Smooth muscle cell (in vitro differentiated cells): ENCODE measurements at regions not wholly inside any gene's neighbourhood (a gene's known extent, or its start where the extent isn't known, plus 50 kb on each side); places are given as distances from the start of the nearest gene placed in this dataset.

Source experiments
- DNase-seq: peaks from one replicate; lab custom pipeline; 2025; ENCODE audit not compliant: unreplicated experiment; lab: John Stamatoyannopoulos, UW
- H2AFZ ChIP-seq: fragments of 200-600 bp; sonication (generic); 2 replicates; pipeline ENCODE4 v1.6.0; 2016; ENCODE audit warnings: antibody characterized with exemption, low read depth, mild to moderate bottlenecking
- H3F3A ChIP-seq: fragments of 200-600 bp; sonication (generic); 2 replicates; pipeline ENCODE4 v1.6.0; 2017; ENCODE audit warnings: antibody characterized with exemption, low read depth
- H3K27ac ChIP-seq: fragments of 200-600 bp; sonication (generic); 2 replicates; pipeline ENCODE4 v1.5.1; 2016; ENCODE audit warnings: low read depth, mild to moderate bottlenecking
- H3K27me3 ChIP-seq: fragments of 200-600 bp; sonication (generic); 2 replicates; pipeline ENCODE4 v1.6.1; 2016; ENCODE audit warnings: low read depth, mild to moderate bottlenecking
- H3K36me3 ChIP-seq: fragments of 200-600 bp; sonication (generic); 2 replicates; pipeline ENCODE4 v1.5.1; 2016; ENCODE audit warnings: low read depth
- H3K4me1 ChIP-seq: fragments of 200-600 bp; sonication (generic); 2 replicates; pipeline ENCODE4 v1.5.1; 2016; ENCODE audit warnings: low read depth
- H3K4me2 ChIP-seq: fragments of 200-600 bp; sonication (generic); 2 replicates; pipeline ENCODE4 v1.6.0; 2016; ENCODE audit warnings: mild to moderate bottlenecking
- H3K4me3 ChIP-seq: fragments of 200-600 bp; sonication (generic); 2 replicates; pipeline ENCODE4 v1.5.1; 2016; ENCODE audit warnings: mild to moderate bottlenecking
- H3K79me2 ChIP-seq: fragments of 200-600 bp; sonication (generic); 2 replicates; pipeline ENCODE4 v1.6.0; 2016; ENCODE audit warnings: low read depth, mild to moderate bottlenecking
- H3K9ac ChIP-seq: fragments of 200-600 bp; sonication (generic); 2 replicates; pipeline ENCODE4 v1.6.0; 2016; ENCODE audit warnings: low read depth
- H3K9me3 ChIP-seq: fragments of 200-600 bp; sonication (generic); replicated peaks from 2 replicates; pipeline ENCODE4 v1.5.1; 2016; ENCODE audit warnings: low read depth
- H4K20me1 ChIP-seq: fragments of 200-600 bp; sonication (generic); 2 replicates; pipeline ENCODE4 v1.6.0; 2016; ENCODE audit warnings: low read depth
- WGBS: methylation state at CpG from one replicate; pipeline ENCODE4 v1.1.7; 2016; ENCODE audit warnings: low lambda C conversion rate; 5-methylcytosine and 5-hydroxymethylcytosine counted together
- TF ChIP-seq, protein P1 (sequence below): fragments of 200-600 bp; sonication (generic); IDR thresholded peaks from 2 replicates; pipeline ENCODE4 v1.5.1; 2017; ENCODE audit warnings: borderline replicate concordance, mild to moderate bottlenecking, antibody characterized with exemption; ENCODE audit not compliant: insufficient read depth, poor library complexity, severe bottlenecking

DNA sequence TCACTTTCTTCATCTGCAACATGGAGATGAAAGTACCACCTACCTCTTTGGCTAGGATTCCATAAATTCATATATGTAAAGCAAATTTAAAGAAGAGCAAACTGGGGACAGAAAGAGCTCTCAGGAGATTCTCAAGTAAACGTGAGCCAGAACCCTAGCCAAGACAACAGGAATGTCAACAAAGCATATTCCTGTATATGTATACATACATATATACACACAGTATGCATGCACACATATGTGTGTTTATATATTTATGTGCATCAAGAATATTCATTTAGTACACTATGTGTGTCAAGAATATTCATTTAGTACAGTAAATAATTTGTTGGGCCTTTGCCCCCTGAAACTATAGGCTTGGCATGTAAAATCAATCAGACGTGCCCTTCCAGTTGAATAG, 574.4 kb upstream of the KLHL29 start:
- Histone ChIP-seq H4K20me1 (no peaks in the 10 kb centered on the region), H3F3A (no peaks in the 10 kb centered on the region), H3K36me3 (no peaks in the 10 kb centered on the region), H3K9me3 (no peaks in the 10 kb centered on the region), H3K27ac (no peak overlapping the region), H3K4me3 (no peak overlapping the region), H3K27me3 (no peaks in the 10 kb centered on the region), H3K9ac (no peak overlapping the region), H3K4me2 (no peak overlapping the region), H3K4me1 (no peaks in the 10 kb centered on the region), H3K79me2 (no peaks in the 10 kb centered on the region), H2AFZ (no peak overlapping the region)
- TF ChIP-seq, protein P1, sequence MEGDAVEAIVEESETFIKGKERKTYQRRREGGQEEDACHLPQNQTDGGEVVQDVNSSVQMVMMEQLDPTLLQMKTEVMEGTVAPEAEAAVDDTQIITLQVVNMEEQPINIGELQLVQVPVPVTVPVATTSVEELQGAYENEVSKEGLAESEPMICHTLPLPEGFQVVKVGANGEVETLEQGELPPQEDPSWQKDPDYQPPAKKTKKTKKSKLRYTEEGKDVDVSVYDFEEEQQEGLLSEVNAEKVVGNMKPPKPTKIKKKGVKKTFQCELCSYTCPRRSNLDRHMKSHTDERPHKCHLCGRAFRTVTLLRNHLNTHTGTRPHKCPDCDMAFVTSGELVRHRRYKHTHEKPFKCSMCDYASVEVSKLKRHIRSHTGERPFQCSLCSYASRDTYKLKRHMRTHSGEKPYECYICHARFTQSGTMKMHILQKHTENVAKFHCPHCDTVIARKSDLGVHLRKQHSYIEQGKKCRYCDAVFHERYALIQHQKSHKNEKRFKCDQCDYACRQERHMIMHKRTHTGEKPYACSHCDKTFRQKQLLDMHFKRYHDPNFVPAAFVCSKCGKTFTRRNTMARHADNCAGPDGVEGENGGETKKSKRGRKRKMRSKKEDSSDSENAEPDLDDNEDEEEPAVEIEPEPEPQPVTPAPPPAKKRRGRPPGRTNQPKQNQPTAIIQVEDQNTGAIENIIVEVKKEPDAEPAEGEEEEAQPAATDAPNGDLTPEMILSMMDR = no peak
- DNase-seq = no peak
- WGBS = 88% methylated on average over 2 of the region's 2 CpGs

DNA sequence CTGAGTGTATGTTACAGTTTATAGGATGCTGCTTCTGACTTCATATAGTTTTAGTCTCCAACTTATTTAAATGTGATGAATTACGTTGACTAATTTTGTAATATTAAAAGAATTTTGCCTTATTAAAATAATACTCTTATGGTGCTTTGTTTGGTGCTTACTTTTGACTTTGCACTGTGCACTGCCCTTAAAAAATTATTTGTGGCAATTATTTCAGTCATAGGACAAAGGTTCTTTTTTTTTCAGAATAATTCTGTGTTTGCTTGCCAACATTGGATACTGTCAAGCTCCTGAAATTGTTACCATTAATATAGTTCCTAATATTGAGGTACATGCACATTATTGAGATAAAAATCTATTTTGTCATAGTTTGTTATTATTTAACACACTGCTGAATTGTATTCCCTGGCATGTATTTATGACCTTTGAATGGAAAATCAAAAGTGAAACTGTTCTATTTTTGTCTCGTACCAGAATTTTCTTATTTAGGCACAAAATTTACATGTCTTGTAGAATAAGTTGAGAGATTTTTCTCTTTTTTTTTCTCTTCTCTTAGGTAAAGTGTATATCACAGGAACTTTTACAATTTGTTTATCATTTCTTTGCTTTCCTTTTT, 572.8 kb upstream of the KLHL29 start:
- H4K20me1 ChIP-seq = no peaks in the 10 kb centered on the region
- DNase-seq = no peak
- H3K27ac ChIP-seq = no peak overlapping the region
- H3K79me2 ChIP-seq = no peaks in the 10 kb centered on the region
- H3K27me3 ChIP-seq = no peaks in the 10 kb centered on the region
- no peak overlapping the region for H2AFZ ChIP-seq
- 82% methylated on average over 2 of the region's 2 CpGs for WGBS
- H3K36me3 ChIP-seq = no peaks in the 10 kb centered on the region
- H3K9me3 ChIP-seq = no peaks in the 10 kb centered on the region
- TF ChIP-seq, protein P1 = no peak
- no peaks in the 10 kb centered on the region for H3F3A ChIP-seq
- H3K4me2 ChIP-seq = no peak overlapping the region
- no peak overlapping the region for H3K4me3 ChIP-seq
- no peak overlapping the region for H3K9ac ChIP-seq
- no peaks in the 10 kb centered on the region for H3K4me1 ChIP-seq

DNA sequence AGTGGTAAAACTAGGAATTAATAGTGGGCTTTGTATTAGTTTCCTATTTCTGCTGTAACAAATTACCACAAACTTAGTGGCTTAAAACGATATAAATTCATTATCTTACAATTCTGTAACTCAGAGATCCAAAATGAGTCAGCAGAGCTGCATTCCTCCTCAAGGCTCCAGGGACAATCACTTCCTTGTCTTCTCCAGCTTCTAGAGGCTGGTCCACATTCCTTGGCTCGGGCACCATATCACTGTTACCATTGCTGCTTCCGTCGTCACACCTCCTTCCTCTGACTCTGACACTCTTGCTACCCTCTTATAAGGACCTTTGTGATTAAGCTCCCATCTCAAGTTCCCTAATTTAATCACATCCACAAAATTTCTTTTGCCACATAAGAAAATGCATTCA, 567.8 kb upstream of the KLHL29 start:
- Histone ChIP-seq H3K9ac (no peak overlapping the region), H3K79me2 (no peaks in the 10 kb centered on the region), H3K9me3 (no peaks in the 10 kb centered on the region), H4K20me1 (no peaks in the 10 kb centered on the region), H3K4me2 (peak overlapping the region; percentile 29), H3F3A (no peaks in the 10 kb centered on the region), H2AFZ (no peak overlapping the region), H3K4me1 (no peaks in the 10 kb centered on the region), H3K27ac (no peak overlapping the region), H3K27me3 (no peaks in the 10 kb centered on the region), H3K4me3 (no peak overlapping the region), H3K36me3 (no peaks in the 10 kb centered on the region)
- DNase-seq = no peak
- TF ChIP-seq, protein P1 = no peak
- 22% methylated on average over 4 of the region's 4 CpGs for WGBS

DNA sequence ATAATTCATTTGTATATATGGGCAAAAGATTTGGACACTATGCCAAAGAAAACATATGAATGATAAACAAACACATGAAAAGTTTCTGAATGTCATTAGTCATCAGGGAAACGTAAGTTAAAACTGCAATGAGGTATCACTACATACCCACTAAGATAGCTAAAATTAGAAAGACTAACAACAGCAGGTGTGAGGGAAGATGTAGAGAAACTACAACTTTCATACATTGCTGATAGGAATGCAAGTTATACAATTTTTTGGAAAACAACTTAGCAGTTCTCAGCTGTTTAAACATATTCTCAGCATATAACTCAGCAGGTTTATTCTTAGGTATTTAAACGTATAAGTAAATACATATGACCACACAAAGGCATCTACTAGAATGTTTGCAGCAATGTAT, 563.5 kb upstream of the KLHL29 start:
- H4K20me1 ChIP-seq = no peaks in the 10 kb centered on the region
- H3K4me2 ChIP-seq = no peak overlapping the region
- DNase-seq = no peak
- H3K27ac ChIP-seq = no peak overlapping the region
- no peaks in the 10 kb centered on the region for H3K9me3 ChIP-seq
- no peaks in the 10 kb centered on the region for H3K79me2 ChIP-seq
- no peaks in the 10 kb centered on the region for H3K36me3 ChIP-seq
- no peak overlapping the region for H3K9ac ChIP-seq
- TF ChIP-seq, protein P1 = no peak
- H3K4me1 ChIP-seq = no peaks in the 10 kb centered on the region
- H3K27me3 ChIP-seq = no peaks in the 10 kb centered on the region
- H2AFZ ChIP-seq = no peak overlapping the region
- H3F3A ChIP-seq = no peaks in the 10 kb centered on the region
- H3K4me3 ChIP-seq = no peak overlapping the region
- WGBS = 73% methylated on average over 2 of the region's 2 CpGs
